ENCODE measurements at regions not wholly inside any gene's neighbourhood (a gene's known extent, or its start where the extent isn't known, plus 50 kb on each side); places are given as distances from the start of the nearest gene placed in this dataset.

- Histone ChIP-seq H3K4me3 (no peak overlapping the region), H3K9me3 (ENCODE audit: low read depth) (no peaks in the 10 kb centered on the region), H3K4me1 (ENCODE audit: low read depth) (no peaks in the 10 kb centered on the region), H3K27me3 (no peaks in the 10 kb centered on the region), H3K27ac (no peak overlapping the region), H3K36me3 (no peaks in the 10 kb centered on the region)
- no peak for DNase-seq (ENCODE audit: low read depth in 1 of 2, low spot score in 1 of 2)
- no peak for TF ChIP-seq CTCF (IDR thresholded peaks at IDR 0.05; ENCODE audit: low read depth, low read length)
These were observed 72.5 kb downstream of the C16orf95 start for GRCh38 chr16:87244636-87245197.

GRCh38 chr16:87245511-87245910 lies 71.7 kb downstream of the C16orf95 start:
- H3K36me3 ChIP-seq = no peaks in the 10 kb centered on the region
- no peaks in the 10 kb centered on the region for H3K9me3 ChIP-seq (ENCODE audit: low read depth)
- no peak overlapping the region for H3K4me3 ChIP-seq
- DNase-seq (ENCODE audit: low read depth in 1 of 2, low spot score in 1 of 2) = peak in 1 of 2 donors; percentile 58
- no peaks in the 10 kb centered on the region for H3K27me3 ChIP-seq
- H3K4me1 ChIP-seq (ENCODE audit: low read depth) = no peaks in the 10 kb centered on the region
- H3K27ac ChIP-seq = no peak overlapping the region
- no peak for TF ChIP-seq CTCF (IDR thresholded peaks at IDR 0.05; ENCODE audit: low read depth, low read length)

- no peaks in the 10 kb centered on the region for H3K27me3 ChIP-seq
- no peak for TF ChIP-seq CTCF (IDR thresholded peaks at IDR 0.05; ENCODE audit: low read depth, low read length)
These were observed 70.7 kb downstream of the C16orf95 start for GRCh38 chr16:87246269-87247065.

GRCh38 chr16:87248714-87249113 lies 68.5 kb downstream of the C16orf95 start:
- no peak for TF ChIP-seq CTCF (IDR thresholded peaks at IDR 0.05; ENCODE audit: low read depth, low read length)
- no peak for DNase-seq (ENCODE audit: low read depth in 1 of 2, low spot score in 1 of 2)
- H3K27ac ChIP-seq = no peak overlapping the region

More at GRCh38 chr16:87246269-87247065, 70.7 kb downstream of the C16orf95 start:
- H3K4me3 ChIP-seq = no peak overlapping the region
- no peak overlapping the region for H3K27ac ChIP-seq
- H3K36me3 ChIP-seq = no peaks in the 10 kb centered on the region
- no peak for DNase-seq (ENCODE audit: low read depth in 1 of 2, low spot score in 1 of 2)
- no peaks in the 10 kb centered on the region for H3K4me1 ChIP-seq (ENCODE audit: low read depth)
- H3K9me3 ChIP-seq (ENCODE audit: low read depth) = no peaks in the 10 kb centered on the region

GRCh38 chr16:87249425-87249824 lies 67.8 kb downstream of the C16orf95 start:
- H3K4me1 ChIP-seq (ENCODE audit: low read depth) = no peaks in the 10 kb centered on the region
- no peak for TF ChIP-seq CTCF (IDR thresholded peaks at IDR 0.05; ENCODE audit: low read depth, low read length)
- DNase-seq (ENCODE audit: low read depth in 1 of 2, low spot score in 1 of 2) = no peak

More at GRCh38 chr16:87248714-87249113, 68.5 kb downstream of the C16orf95 start:
- H3K4me3 ChIP-seq = no peak overlapping the region
- H3K4me1 ChIP-seq (ENCODE audit: low read depth) = no peaks in the 10 kb centered on the region
- H3K9me3 ChIP-seq (ENCODE audit: low read depth) = no peaks in the 10 kb centered on the region
- no peaks in the 10 kb centered on the region for H3K36me3 ChIP-seq
- no peaks in the 10 kb centered on the region for H3K27me3 ChIP-seq

More at GRCh38 chr16:87249425-87249824, 67.8 kb downstream of the C16orf95 start:
- no peak overlapping the region for H3K27ac ChIP-seq
- H3K9me3 ChIP-seq (ENCODE audit: low read depth) = no peaks in the 10 kb centered on the region
- H3K36me3 ChIP-seq = no peaks in the 10 kb centered on the region
- H3K27me3 ChIP-seq = no peaks in the 10 kb centered on the region
- no peak overlapping the region for H3K4me3 ChIP-seq

Measured in cardiac muscle cell (in vitro differentiated cells and primary cell).